WTC11 (cell line): ENCODE measurements at regions not wholly inside any gene's neighbourhood (a gene's known extent, or its start where the extent isn't known, plus 50 kb on each side); places are given as distances from the start of the nearest gene placed in this dataset.

Experiments used
- ATAC-seq: fragments of 200-7000 bp; cut with Tn5 transposase; 2 replicates; pipeline ENCODE4 v1.10.0; 2021; ENCODE audit warnings: mild to moderate bottlenecking, moderate library complexity
- CTCF ChIA-PET: fragments of 300-600 bp; sonication (Branson Sonifier 250); formaldehyde crosslinking; loops from one replicate; lab custom pipeline; 2021; ENCODE audit warnings: antibody characterized with exemption; lab: Charles Lee
- POLR2A ChIA-PET: fragments of 350-600 bp; sonication (Branson Sonifier 250); formaldehyde crosslinking; loops from one replicate; lab custom pipeline; 2021; ENCODE audit warnings: antibody characterized with exemption; lab: Charles Lee
- DNase-seq: peaks from one replicate; pipeline ENCODE4 v3.0.0; 2021; ENCODE audit warnings: low spot score
- H3K27ac Mint-ChIP-seq: 2 replicates; pipeline ENCODE4 v1.8.0; 2021; ENCODE audit warnings: mixed read lengths
- H3K27me3 Mint-ChIP-seq: 2 replicates; pipeline ENCODE4 v1.8.0; 2021; ENCODE audit warnings: low read depth, mild to moderate bottlenecking, moderate library complexity, mixed read lengths
- H3K36me3 Mint-ChIP-seq: 2 replicates; pipeline ENCODE4 v1.8.0; 2021; ENCODE audit warnings: mixed read lengths
- H3K4me1 Mint-ChIP-seq: 2 replicates; pipeline ENCODE4 v1.8.0; 2022; ENCODE audit warnings: mixed read lengths
- H3K4me3 Mint-ChIP-seq: 2 replicates; pipeline ENCODE4 v1.8.0; 2021; ENCODE audit warnings: mild to moderate bottlenecking, moderate library complexity, mixed read lengths
- H3K9me3 Mint-ChIP-seq: 2 replicates; pipeline ENCODE4 v1.8.0; 2021; ENCODE audit warnings: mixed read lengths
- GABPB1 ChIP-seq: sonication (generic); formaldehyde crosslinking; IDR thresholded peaks from 2 replicates; pipeline ENCODE4 v1.8.1; 2023; ENCODE audit warnings: mild to moderate bottlenecking, missing genetic modification reagents
- KAT7 ChIP-seq: sonication (generic); formaldehyde crosslinking; IDR thresholded peaks from 2 replicates; pipeline ENCODE4 v1.8.1; 2023; ENCODE audit warnings: missing genetic modification reagents, mild to moderate bottlenecking, borderline replicate concordance
- NFATC4 ChIP-seq: fragments of 250-450 bp; sonication (Bioruptor Pico); IDR thresholded peaks from 2 replicates; pipeline ENCODE4 v1.9.0; 2021; ENCODE audit warnings: mild to moderate bottlenecking
- NFYB ChIP-seq: sonication (generic); formaldehyde crosslinking; conservative IDR thresholded peaks from 2 replicates; pipeline ENCODE4 v1.8.0; 2022; ENCODE audit warnings: low read depth, missing genetic modification reagents
- NR2C2 ChIP-seq: sonication (generic); formaldehyde crosslinking; IDR thresholded peaks from 2 replicates; pipeline ENCODE4 v1.8.0; 2022; ENCODE audit warnings: mild to moderate bottlenecking, missing genetic modification reagents
- OVOL2 ChIP-seq: fragments of 250-450 bp; sonication (Bioruptor Pico); IDR thresholded peaks from 2 replicates; pipeline ENCODE4 v1.9.0; 2021; ENCODE audit warnings: mild to moderate bottlenecking, borderline replicate concordance
- PRRX2 ChIP-seq: fragments of 250-450 bp; sonication (Bioruptor Pico); IDR thresholded peaks from 2 replicates; pipeline ENCODE4 v1.8.0; 2021; ENCODE audit warnings: mild to moderate bottlenecking
- SMAD4 ChIP-seq: sonication (generic); formaldehyde crosslinking; IDR thresholded peaks from 2 replicates; pipeline ENCODE4 v1.8.0; 2022; ENCODE audit warnings: mild to moderate bottlenecking, missing genetic modification reagents
- ZNF121 ChIP-seq: sonication (generic); formaldehyde crosslinking; IDR thresholded peaks from 2 replicates; pipeline ENCODE4 v1.8.0; 2023; ENCODE audit warnings: missing genetic modification reagents
- ZNF138 ChIP-seq: sonication (generic); formaldehyde crosslinking; conservative IDR thresholded peaks from 2 replicates; pipeline ENCODE4 v1.8.1; 2022; ENCODE audit warnings: mild to moderate bottlenecking, moderate library complexity, missing genetic modification reagents
- ZNF232 ChIP-seq: sonication (generic); formaldehyde crosslinking; IDR thresholded peaks from 2 replicates; pipeline ENCODE4 v1.8.0; 2022; ENCODE audit warnings: mild to moderate bottlenecking, missing genetic modification reagents
- ZNF317 ChIP-seq: sonication (generic); formaldehyde crosslinking; IDR thresholded peaks from 2 replicates; pipeline ENCODE4 v1.8.1; 2023; ENCODE audit warnings: low read depth, mild to moderate bottlenecking, moderate library complexity, missing genetic modification reagents, borderline replicate concordance
- ZNF423 ChIP-seq: fragments of 250-450 bp; sonication (Bioruptor Pico); IDR thresholded peaks from 2 replicates; pipeline ENCODE4 v2.1.2; 2022; ENCODE audit warnings: mild to moderate bottlenecking, moderate library complexity
- TF ChIP-seq, protein P1 (sequence below): sonication (generic); formaldehyde crosslinking; IDR thresholded peaks from 2 replicates; pipeline ENCODE4 v1.8.1; 2022; ENCODE audit warnings: mild to moderate bottlenecking, missing genetic modification reagents, moderate library complexity, borderline replicate concordance
- TF ChIP-seq, protein P2 (sequence below): fragments of 250-450 bp; sonication (Bioruptor Pico); IDR thresholded peaks from 2 replicates; pipeline ENCODE4 v1.9.0; 2021; ENCODE audit warnings: mild to moderate bottlenecking
- TF ChIP-seq, protein P3 (sequence below): sonication (generic); formaldehyde crosslinking; IDR thresholded peaks from 2 replicates; pipeline ENCODE4 v1.8.1; 2023; ENCODE audit warnings: mild to moderate bottlenecking, missing genetic modification reagents, moderate library complexity
- TF ChIP-seq, protein P4 (sequence below): sonication (generic); formaldehyde crosslinking; IDR thresholded peaks from 2 replicates; pipeline ENCODE4 v1.8.1; 2023; ENCODE audit warnings: mild to moderate bottlenecking, missing genetic modification reagents, moderate library complexity
- TF ChIP-seq, protein P5 (sequence below): sonication (generic); formaldehyde crosslinking; IDR thresholded peaks from 2 replicates; pipeline ENCODE4 v1.8.1; 2022; ENCODE audit warnings: mild to moderate bottlenecking, moderate library complexity, missing genetic modification reagents
- TF ChIP-seq, protein P6 (sequence below): sonication (generic); formaldehyde crosslinking; IDR thresholded peaks from 2 replicates; pipeline ENCODE4 v1.8.1; 2023; ENCODE audit warnings: mild to moderate bottlenecking, missing genetic modification reagents
- TF ChIP-seq, protein P7 (sequence below): fragments of 250-450 bp; sonication (Bioruptor Pico); IDR thresholded peaks from 2 replicates; pipeline ENCODE4 v1.8.0; 2021; ENCODE audit warnings: mild to moderate bottlenecking
- TF ChIP-seq, protein P8 (sequence below): sonication (generic); formaldehyde crosslinking; IDR thresholded peaks from 2 replicates; pipeline ENCODE4 v1.8.1; 2022; ENCODE audit warnings: missing genetic modification reagents, borderline replicate concordance

DNA sequence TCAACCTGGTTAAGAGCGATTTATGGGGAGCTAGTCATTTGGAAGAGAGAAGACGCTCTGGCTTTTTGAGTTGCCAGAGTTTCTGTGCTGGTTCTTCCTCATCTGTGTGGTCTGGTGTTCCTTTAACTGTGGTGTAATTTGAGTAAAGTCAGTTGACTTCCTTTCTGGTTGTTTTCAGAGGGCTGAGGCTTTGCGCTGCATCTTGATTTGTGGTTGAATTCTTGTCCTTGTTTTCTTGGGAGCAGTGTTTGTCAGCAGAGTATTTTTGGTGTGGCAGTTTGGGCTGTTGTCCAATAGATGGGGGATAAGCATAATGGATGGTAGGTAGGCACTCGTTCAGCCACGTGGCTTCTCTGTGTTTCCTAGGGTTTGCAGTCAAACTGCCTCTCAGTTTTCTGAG is 2143.2 kb upstream of the TENM3 start (continued):
- TF ChIP-seq SMAD4 (CRISPR knock-in tag) (no peak), NFYB (CRISPR knock-in tag) (no peak), ZNF232 (CRISPR knock-in tag) (no peak), NR2C2 (CRISPR knock-in tag) (no peak)
- TF ChIP-seq, protein P1, sequence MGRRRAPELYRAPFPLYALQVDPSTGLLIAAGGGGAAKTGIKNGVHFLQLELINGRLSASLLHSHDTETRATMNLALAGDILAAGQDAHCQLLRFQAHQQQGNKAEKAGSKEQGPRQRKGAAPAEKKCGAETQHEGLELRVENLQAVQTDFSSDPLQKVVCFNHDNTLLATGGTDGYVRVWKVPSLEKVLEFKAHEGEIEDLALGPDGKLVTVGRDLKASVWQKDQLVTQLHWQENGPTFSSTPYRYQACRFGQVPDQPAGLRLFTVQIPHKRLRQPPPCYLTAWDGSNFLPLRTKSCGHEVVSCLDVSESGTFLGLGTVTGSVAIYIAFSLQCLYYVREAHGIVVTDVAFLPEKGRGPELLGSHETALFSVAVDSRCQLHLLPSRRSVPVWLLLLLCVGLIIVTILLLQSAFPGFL (CRISPR knock-in tag): no peak

DNA sequence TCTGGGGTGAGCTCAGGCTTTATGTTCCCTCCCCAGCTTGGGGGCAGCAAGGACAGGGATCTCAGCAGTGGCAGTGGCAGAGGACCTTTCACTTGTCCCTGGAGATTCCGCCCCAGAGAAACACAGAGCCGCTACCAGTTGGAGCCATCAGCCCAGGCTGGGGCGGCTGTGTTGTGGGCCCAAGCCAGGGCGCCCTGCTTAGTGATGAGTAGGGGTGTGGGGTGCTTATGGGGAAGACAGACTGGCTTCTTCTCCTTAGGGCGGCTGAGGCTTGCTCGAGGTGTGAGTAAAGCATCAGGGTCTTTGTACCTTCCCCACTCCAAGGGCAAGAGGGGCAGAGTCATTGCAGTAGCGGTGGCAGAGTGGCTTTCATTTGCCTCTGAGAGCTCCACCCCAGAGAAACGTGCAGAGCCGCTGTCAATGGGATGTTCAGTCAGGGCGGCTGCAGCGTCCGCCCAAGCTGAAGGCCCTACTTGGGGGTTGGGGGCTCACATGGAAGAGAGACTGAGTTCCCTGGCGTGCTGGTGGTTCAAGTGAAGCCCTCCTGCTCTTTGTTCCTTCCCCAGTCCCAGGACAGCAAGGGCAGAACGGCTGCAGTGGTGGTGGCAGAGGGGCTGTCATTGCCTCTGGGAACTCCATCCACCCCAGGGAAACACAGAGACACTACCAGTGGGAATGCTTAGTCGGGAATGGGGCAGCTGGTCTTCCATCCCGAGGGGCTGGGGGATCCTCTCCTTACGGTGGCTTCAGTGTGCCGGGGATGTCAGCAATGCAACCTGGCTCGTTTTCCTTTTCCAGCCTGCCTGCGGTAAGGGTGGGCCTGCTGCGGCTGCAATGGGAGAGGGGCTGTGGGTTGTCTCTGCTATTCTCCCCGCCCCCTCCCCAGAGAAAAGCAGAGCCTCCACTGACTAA is 2142.5 kb upstream of the TENM3 start:
- H3K4me3 Mint-ChIP-seq: no peak overlapping the region
- ChIA-PET CTCF (no interaction called here), POLR2A (no interaction called here)
- no peak overlapping the region for H3K27ac Mint-ChIP-seq
- H3K9me3 Mint-ChIP-seq: peaks cover 8% of the 10 kb centered on the region; the same call in 1 of the 2 replicates
- no peaks in the 10 kb centered on the region for H3K27me3 Mint-ChIP-seq
- ATAC-seq (peak; percentile 42), DNase-seq (no peak)
- no peaks in the 10 kb centered on the region for H3K36me3 Mint-ChIP-seq
- TF ChIP-seq, protein P2, sequence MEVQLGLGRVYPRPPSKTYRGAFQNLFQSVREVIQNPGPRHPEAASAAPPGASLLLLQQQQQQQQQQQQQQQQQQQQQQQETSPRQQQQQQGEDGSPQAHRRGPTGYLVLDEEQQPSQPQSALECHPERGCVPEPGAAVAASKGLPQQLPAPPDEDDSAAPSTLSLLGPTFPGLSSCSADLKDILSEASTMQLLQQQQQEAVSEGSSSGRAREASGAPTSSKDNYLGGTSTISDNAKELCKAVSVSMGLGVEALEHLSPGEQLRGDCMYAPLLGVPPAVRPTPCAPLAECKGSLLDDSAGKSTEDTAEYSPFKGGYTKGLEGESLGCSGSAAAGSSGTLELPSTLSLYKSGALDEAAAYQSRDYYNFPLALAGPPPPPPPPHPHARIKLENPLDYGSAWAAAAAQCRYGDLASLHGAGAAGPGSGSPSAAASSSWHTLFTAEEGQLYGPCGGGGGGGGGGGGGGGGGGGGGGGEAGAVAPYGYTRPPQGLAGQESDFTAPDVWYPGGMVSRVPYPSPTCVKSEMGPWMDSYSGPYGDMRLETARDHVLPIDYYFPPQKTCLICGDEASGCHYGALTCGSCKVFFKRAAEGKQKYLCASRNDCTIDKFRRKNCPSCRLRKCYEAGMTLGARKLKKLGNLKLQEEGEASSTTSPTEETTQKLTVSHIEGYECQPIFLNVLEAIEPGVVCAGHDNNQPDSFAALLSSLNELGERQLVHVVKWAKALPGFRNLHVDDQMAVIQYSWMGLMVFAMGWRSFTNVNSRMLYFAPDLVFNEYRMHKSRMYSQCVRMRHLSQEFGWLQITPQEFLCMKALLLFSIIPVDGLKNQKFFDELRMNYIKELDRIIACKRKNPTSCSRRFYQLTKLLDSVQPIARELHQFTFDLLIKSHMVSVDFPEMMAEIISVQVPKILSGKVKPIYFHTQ: no peak
- TF ChIP-seq, protein P3, sequence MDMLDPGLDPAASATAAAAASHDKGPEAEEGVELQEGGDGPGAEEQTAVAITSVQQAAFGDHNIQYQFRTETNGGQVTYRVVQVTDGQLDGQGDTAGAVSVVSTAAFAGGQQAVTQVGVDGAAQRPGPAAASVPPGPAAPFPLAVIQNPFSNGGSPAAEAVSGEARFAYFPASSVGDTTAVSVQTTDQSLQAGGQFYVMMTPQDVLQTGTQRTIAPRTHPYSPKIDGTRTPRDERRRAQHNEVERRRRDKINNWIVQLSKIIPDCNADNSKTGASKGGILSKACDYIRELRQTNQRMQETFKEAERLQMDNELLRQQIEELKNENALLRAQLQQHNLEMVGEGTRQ (CRISPR knock-in tag): no peak
- TF ChIP-seq GABPB1 (CRISPR knock-in tag) (no peak), ZNF121 (no peak), ZNF423 (no peak), ZNF317 (CRISPR knock-in tag) (no peak), ZNF138 (CRISPR knock-in tag) (no peak), OVOL2 (CRISPR knock-in tag) (no peak), KAT7 (CRISPR knock-in tag) (no peak)
- TF ChIP-seq, protein P4, sequence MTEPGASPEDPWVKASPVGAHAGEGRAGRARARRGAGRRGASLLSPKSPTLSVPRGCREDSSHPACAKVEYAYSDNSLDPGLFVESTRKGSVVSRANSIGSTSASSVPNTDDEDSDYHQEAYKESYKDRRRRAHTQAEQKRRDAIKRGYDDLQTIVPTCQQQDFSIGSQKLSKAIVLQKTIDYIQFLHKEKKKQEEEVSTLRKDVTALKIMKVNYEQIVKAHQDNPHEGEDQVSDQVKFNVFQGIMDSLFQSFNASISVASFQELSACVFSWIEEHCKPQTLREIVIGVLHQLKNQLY (CRISPR knock-in tag): no peak
- H3K4me1 Mint-ChIP-seq: peaks cover 20% of the 10 kb centered on the region

DNA sequence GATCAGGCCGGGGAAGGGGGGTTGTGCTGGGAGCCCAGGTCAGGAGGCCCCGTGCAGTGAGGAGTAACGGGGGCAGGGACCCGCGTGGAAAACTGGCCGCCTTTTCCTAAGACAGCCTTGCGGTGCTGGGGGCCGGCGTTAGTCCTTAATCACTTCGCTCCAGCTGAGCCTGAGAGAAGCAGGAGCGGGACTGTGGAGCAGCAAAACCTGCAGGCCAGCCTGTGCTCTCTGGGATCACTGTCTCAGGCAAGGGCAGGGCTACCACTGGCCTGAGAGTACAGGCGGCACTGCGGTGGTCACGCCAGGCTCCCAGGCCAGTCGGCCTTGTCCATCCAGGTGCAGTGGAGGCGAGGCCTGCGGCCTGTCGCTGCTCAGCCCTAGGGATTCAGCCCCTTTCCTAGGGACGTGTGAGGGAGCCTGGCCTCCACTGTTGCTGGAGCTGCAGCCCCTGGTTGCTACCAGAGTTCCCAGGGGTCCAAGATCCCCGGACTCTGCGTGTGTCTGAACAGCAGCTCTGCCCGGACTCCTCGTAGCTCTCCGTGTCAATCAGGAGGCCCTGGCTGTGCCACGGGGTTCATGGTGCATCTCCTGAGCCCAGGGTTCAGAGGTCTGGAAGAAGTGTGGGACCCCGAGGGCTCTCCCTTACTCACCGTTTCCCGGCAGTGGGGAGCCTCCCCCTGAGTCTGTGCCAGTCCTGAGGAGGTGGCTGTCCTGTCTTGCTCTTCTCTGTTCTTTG is 2141.7 kb upstream of the TENM3 start:
- no peaks in the 10 kb centered on the region for H3K36me3 Mint-ChIP-seq
- peak; percentile 60 for ATAC-seq
- peaks cover 8% of the 10 kb centered on the region; the same call in 1 of the 2 replicates for H3K9me3 Mint-ChIP-seq
- no peak overlapping the region for H3K27ac Mint-ChIP-seq
- DNase-seq: peak; percentile 17
- H3K4me3 Mint-ChIP-seq: no peak overlapping the region
- H3K27me3 Mint-ChIP-seq: no peaks in the 10 kb centered on the region
- ChIA-PET CTCF (no interaction called here), POLR2A (no interaction called here)
- peaks cover 20% of the 10 kb centered on the region for H3K4me1 Mint-ChIP-seq
- TF ChIP-seq, protein P5, sequence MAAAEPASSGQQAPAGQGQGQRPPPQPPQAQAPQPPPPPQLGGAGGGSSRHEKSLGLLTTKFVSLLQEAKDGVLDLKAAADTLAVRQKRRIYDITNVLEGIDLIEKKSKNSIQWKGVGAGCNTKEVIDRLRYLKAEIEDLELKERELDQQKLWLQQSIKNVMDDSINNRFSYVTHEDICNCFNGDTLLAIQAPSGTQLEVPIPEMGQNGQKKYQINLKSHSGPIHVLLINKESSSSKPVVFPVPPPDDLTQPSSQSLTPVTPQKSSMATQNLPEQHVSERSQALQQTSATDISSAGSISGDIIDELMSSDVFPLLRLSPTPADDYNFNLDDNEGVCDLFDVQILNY: no peak
- TF ChIP-seq, protein P6, sequence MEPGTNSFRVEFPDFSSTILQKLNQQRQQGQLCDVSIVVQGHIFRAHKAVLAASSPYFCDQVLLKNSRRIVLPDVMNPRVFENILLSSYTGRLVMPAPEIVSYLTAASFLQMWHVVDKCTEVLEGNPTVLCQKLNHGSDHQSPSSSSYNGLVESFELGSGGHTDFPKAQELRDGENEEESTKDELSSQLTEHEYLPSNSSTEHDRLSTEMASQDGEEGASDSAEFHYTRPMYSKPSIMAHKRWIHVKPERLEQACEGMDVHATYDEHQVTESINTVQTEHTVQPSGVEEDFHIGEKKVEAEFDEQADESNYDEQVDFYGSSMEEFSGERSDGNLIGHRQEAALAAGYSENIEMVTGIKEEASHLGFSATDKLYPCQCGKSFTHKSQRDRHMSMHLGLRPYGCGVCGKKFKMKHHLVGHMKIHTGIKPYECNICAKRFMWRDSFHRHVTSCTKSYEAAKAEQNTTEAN (CRISPR knock-in tag): no peak
- TF ChIP-seq SMAD4 (CRISPR knock-in tag) (no peak), NFATC4 (CRISPR knock-in tag) (no peak), PRRX2 (CRISPR knock-in tag) (no peak), ZNF423 (no peak)
- TF ChIP-seq, protein P7, sequence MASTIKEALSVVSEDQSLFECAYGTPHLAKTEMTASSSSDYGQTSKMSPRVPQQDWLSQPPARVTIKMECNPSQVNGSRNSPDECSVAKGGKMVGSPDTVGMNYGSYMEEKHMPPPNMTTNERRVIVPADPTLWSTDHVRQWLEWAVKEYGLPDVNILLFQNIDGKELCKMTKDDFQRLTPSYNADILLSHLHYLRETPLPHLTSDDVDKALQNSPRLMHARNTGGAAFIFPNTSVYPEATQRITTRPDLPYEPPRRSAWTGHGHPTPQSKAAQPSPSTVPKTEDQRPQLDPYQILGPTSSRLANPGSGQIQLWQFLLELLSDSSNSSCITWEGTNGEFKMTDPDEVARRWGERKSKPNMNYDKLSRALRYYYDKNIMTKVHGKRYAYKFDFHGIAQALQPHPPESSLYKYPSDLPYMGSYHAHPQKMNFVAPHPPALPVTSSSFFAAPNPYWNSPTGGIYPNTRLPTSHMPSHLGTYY: no peak
- TF ChIP-seq, protein P8, sequence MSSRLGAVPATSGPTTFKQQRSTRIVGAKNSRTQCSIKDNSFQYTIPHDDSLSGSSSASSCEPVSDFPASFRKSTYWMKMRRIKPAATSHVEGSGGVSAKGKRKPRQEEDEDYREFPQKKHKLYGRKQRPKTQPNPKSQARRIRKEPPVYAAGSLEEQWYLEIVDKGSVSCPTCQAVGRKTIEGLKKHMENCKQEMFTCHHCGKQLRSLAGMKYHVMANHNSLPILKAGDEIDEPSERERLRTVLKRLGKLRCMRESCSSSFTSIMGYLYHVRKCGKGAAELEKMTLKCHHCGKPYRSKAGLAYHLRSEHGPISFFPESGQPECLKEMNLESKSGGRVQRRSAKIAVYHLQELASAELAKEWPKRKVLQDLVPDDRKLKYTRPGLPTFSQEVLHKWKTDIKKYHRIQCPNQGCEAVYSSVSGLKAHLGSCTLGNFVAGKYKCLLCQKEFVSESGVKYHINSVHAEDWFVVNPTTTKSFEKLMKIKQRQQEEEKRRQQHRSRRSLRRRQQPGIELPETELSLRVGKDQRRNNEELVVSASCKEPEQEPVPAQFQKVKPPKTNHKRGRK (CRISPR knock-in tag): no peak
